OCI-LY7 (cell line): ENCODE measurements at regions not wholly inside any gene's neighbourhood (a gene's known extent, or its start where the extent isn't known, plus 50 kb on each side); places are given as distances from the start of the nearest gene placed in this dataset.

Experiments used
- BruUV-seq: library from RNA; stranded (reverse); fragments of 400-500 nt; replicated peaks from 2 replicates; lab custom pipeline; 2021; lab: Mats Ljungman, UMichigan
- CTCF ChIA-PET: fragments of 300-600 bp; sonication (Branson Sonifier 250); formaldehyde crosslinking; loops from one replicate; lab custom pipeline; 2022; ENCODE audit warnings: antibody characterized with exemption; ENCODE audit not compliant: unreplicated experiment; lab: Charles Lee
- POLR2A ChIA-PET: fragments of 300-600 bp; sonication (Branson Sonifier 250); formaldehyde crosslinking; loops from one replicate; lab custom pipeline; 2022; ENCODE audit warnings: antibody characterized with exemption; lab: Charles Lee
- DNase-seq: peaks from one replicate; pipeline ENCODE4 v3.0.0-alpha.2; 2015; ENCODE audit warnings: low spot score
- H2AFZ ChIP-seq: fragments of 200-600 bp; sonication (generic), shearing (Covaris generic); 2 replicates; pipeline ENCODE4 v1.6.1; 2014; ENCODE audit warnings: mild to moderate bottlenecking, antibody characterized with exemption, low read length, moderate library complexity
- H3K27ac ChIP-seq: fragments of 200-600 bp; sonication (generic); 2 replicates; pipeline ENCODE4 v1.5.1; 2014; ENCODE audit warnings: mixed run types, low read depth, mild to moderate bottlenecking, moderate library complexity, low read length, inconsistent platforms; ENCODE audit not compliant: poor library complexity, severe bottlenecking
- H3K36me3 ChIP-seq: fragments of 200-600 bp; sonication (generic); 2 replicates; pipeline ENCODE4 v1.6.1; 2014; ENCODE audit warnings: mild to moderate bottlenecking, antibody characterized with exemption, low read length, moderate library complexity, mixed read lengths; ENCODE audit not compliant: insufficient read depth
- H3K4me1 ChIP-seq: fragments of 200-600 bp; sonication (generic); 2 replicates; pipeline ENCODE4 v1.5.1; 2014; ENCODE audit warnings: mild to moderate bottlenecking, low read length; ENCODE audit not compliant: insufficient read depth, poor library complexity, severe bottlenecking
- H3K4me2 ChIP-seq: fragments of 200-600 bp; sonication (generic); 2 replicates; pipeline ENCODE4 v1.6.1; 2014; ENCODE audit warnings: mild to moderate bottlenecking, low read length
- H3K4me3 ChIP-seq: fragments of 200-600 bp; sonication (generic); 2 replicates; pipeline ENCODE4 v1.5.1; 2014; ENCODE audit warnings: mild to moderate bottlenecking, low read depth, low read length; ENCODE audit not compliant: poor library complexity, severe bottlenecking
- H3K79me2 ChIP-seq: fragments of 200-600 bp; sonication (generic); 2 replicates; pipeline ENCODE4 v1.6.1; 2016; ENCODE audit warnings: low read depth, mild to moderate bottlenecking, low read length, moderate library complexity, mixed read lengths; ENCODE audit not compliant: insufficient read depth
- H3K9me2 ChIP-seq: fragments of 200-600 bp; sonication (generic); 2 replicates; pipeline ENCODE4 v1.6.1; 2016; ENCODE audit warnings: mild to moderate bottlenecking, low read length, mixed read lengths; ENCODE audit not compliant: insufficient read depth
- H3K9me3 ChIP-seq: fragments of 200-600 bp; sonication (generic); 2 replicates; pipeline ENCODE4 v1.6.1; 2014; ENCODE audit warnings: mild to moderate bottlenecking, mixed run types, low read length, mixed read lengths
- H4K20me1 ChIP-seq: fragments of 200-600 bp; sonication (generic); 2 replicates; pipeline ENCODE4 v1.6.1; 2014; ENCODE audit warnings: mild to moderate bottlenecking, antibody characterized with exemption, low read length, moderate library complexity, mixed read lengths; ENCODE audit not compliant: insufficient read depth
- EZH2phosphoT487 ChIP-seq: fragments of 200-600 bp; sonication (generic); IDR thresholded peaks from 2 replicates; pipeline ENCODE4 v1.6.1; 2018; ENCODE audit warnings: low read depth, borderline replicate concordance, mild to moderate bottlenecking, mixed run types, antibody characterized with exemption, low read length, moderate library complexity, mixed read lengths
- intact Hi-C: fragments of 100-400 bp; cut with micrococcal nuclease; formaldehyde crosslinking; loops from one replicate; pipeline ENCODE4 v1.10.0; 2022; ENCODE audit not compliant: unreplicated experiment
- TF ChIP-seq, protein P1 (sequence below): fragments of 200-600 bp; sonication (generic); conservative IDR thresholded peaks from 2 replicates; pipeline ENCODE4 v1.5.1; 2014; ENCODE audit warnings: mild to moderate bottlenecking, antibody characterized with exemption, low read length, moderate library complexity, mixed read lengths

DNA sequence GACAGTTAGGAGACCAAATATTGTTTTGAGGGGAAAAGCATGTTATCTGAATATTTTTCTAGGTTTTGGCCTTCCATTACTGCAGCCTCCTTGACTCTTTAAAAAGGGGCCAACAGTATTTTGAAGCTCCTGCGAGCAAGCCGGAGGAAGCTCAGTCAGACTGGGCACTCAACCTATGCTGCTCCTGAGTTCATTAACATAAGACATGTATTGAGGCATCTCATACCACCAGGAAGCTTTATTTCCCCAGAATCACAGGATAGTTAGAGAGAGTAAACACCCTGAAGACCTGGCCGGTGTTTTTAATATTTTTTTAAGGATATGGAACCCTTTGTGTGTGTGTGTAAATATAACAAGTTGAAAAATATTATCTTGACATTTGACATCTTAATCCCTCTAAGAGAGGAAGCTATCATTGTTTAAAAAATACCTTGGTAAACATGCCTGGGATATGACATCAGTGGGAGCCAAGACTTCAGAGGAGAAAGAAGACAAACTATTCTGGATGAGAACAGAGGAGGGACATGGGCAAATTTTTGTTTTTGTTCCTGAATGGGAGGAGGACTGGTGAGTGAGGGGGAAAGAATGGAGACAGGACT, 139.3 kb upstream of the SLIT3 start:
- Histone ChIP-seq H3K4me1 (no peaks in the 10 kb centered on the region), H3K27ac (no peak overlapping the region), H3K9me3 (no peaks in the 10 kb centered on the region), H2AFZ (no peak overlapping the region), H3K9me2 (no peaks in the 10 kb centered on the region), H3K4me3 (no peak overlapping the region), H3K4me2 (no peak overlapping the region), H3K79me2 (no peaks in the 10 kb centered on the region), H3K36me3 (no peaks in the 10 kb centered on the region), H4K20me1 (no peaks in the 10 kb centered on the region)
- CTCF ChIA-PET = no interaction called here
- BruUV-seq = no TSS peak
- POLR2A ChIA-PET = interaction anchor here (0.6 to 1.6 kb wide), 3 partner anchors 12 to 29 kb away, joined by 3 to 6 read pairs (median 4); no protein-coding TSS in a partner anchor
- intact Hi-C loops = no loop called here
- TF ChIP-seq, protein P1, sequence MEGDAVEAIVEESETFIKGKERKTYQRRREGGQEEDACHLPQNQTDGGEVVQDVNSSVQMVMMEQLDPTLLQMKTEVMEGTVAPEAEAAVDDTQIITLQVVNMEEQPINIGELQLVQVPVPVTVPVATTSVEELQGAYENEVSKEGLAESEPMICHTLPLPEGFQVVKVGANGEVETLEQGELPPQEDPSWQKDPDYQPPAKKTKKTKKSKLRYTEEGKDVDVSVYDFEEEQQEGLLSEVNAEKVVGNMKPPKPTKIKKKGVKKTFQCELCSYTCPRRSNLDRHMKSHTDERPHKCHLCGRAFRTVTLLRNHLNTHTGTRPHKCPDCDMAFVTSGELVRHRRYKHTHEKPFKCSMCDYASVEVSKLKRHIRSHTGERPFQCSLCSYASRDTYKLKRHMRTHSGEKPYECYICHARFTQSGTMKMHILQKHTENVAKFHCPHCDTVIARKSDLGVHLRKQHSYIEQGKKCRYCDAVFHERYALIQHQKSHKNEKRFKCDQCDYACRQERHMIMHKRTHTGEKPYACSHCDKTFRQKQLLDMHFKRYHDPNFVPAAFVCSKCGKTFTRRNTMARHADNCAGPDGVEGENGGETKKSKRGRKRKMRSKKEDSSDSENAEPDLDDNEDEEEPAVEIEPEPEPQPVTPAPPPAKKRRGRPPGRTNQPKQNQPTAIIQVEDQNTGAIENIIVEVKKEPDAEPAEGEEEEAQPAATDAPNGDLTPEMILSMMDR = no peak
- TF ChIP-seq EZH2phosphoT487 = no peak
- no peak for DNase-seq

DNA sequence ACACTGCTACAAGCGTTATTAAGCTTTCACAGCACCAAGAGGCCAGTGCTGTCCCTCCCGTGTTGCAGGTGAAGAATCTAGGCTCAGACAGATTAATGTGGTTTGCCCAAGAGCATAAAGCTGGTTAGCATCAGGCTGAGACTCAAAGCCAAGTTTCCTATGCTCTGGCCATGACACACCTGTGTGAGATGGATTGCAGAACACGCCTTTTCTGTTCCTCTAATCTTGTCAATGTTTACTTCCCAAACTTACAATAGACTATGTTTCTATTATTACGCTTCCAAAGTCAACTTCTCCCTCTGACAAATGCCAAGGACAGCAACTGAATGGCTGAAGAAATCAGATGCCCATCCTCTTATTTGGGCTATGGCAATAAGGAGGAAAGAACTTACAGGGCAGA, 138.4 kb upstream of the SLIT3 start:
- no peaks in the 10 kb centered on the region for H3K4me1 ChIP-seq
- no peaks in the 10 kb centered on the region for H3K9me3 ChIP-seq
- no peak overlapping the region for H3K4me3 ChIP-seq
- H3K9me2 ChIP-seq = no peaks in the 10 kb centered on the region
- H3K36me3 ChIP-seq = no peaks in the 10 kb centered on the region
- intact Hi-C loops = no loop called here
- no peak overlapping the region for H3K27ac ChIP-seq
- no TSS peak for BruUV-seq
- no peak overlapping the region for H3K4me2 ChIP-seq
- no peak for DNase-seq
- TF ChIP-seq EZH2phosphoT487 = no peak
- TF ChIP-seq, protein P1 = no peak
- POLR2A ChIA-PET = interaction anchor here (0.6 to 1.6 kb wide), 2 partner anchors 11 to 1271 kb away, joined by 4 to 6 read pairs; no protein-coding TSS in a partner anchor
- H4K20me1 ChIP-seq = no peaks in the 10 kb centered on the region
- no peak overlapping the region for H2AFZ ChIP-seq
- CTCF ChIA-PET = no interaction called here
- H3K79me2 ChIP-seq = no peaks in the 10 kb centered on the region

DNA sequence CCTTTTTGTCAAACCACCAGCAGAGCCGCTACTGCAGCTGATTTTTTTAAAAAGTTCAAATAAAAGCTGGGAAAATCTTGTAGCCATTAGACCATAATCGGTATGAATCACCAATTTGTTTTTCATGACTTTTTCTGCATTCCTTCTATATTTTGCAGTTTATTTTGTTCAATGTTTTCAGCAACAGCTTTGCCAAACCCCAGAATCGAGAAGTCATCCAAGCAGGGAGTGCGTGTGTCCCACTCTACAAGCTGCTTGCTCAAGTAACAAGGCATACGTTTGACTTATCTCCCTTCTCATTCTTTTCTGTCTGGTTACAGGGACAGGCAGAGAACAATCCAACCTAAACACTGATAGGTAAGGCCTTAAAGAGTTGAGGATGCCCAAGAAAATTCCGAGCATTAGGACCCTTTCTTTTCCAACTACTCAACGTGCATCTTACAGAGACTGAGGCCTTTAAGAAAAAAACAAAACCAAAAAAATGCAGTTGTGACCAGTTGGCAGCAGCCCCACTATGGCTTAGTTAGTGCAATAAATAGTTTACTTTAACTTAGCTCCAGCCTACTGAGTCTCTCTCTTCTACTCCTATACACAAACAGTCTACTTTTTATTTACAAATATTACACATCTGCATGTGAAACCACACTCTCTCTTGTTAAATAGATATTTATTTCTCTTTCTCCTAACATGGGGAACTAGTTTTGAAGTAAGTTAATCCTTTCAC, 134.7 kb upstream of the SLIT3 start:
- intact Hi-C loops = no loop called here
- H3K9me3 ChIP-seq = no peaks in the 10 kb centered on the region
- no peaks in the 10 kb centered on the region for H3K9me2 ChIP-seq
- no peaks in the 10 kb centered on the region for H3K4me1 ChIP-seq
- ChIA-PET CTCF (no interaction called here), POLR2A (interaction anchor here (0.5 kb wide), 1 partner anchor 1717 kb away, joined by 3 read pairs; no protein-coding TSS in a partner anchor)
- H3K79me2 ChIP-seq = no peaks in the 10 kb centered on the region
- TF ChIP-seq EZH2phosphoT487 = no peak
- TF ChIP-seq, protein P1 = no peak
- H3K4me2 ChIP-seq = no peak overlapping the region
- H3K36me3 ChIP-seq = no peaks in the 10 kb centered on the region
- H4K20me1 ChIP-seq = no peaks in the 10 kb centered on the region
- no peak for DNase-seq
- H3K4me3 ChIP-seq = no peak overlapping the region
- BruUV-seq = no TSS peak
- no peak overlapping the region for H2AFZ ChIP-seq
- H3K27ac ChIP-seq = no peak overlapping the region
